Stimulated activated naive B cell treated with anti-CD40 and anti-IgM and Interleukin-4, amounts not matched to agents 10 μg/mL and 1 μg/mL and 100 μg/mL, for 72 hours (primary cell): ENCODE measurements at regions not wholly inside any gene's neighbourhood (a gene's known extent, or its start where the extent isn't known, plus 50 kb on each side); places are given as distances from the start of the nearest gene placed in this dataset.

Source experiments
- ATAC-seq, 2 donors: fragments of 150-1000 bp; cut with Tn5 transposase; replicated peaks; 2 replicates each; pipeline ENCODE4 v1.10.0; 2021; ENCODE audit warnings: moderate library complexity in 1 of 2
- DNase-seq: peaks from one replicate; pipeline ENCODE4 v3.0.0; 2021
- H3K27ac Mint-ChIP-seq: one replicate; pipeline ENCODE4 v1.8.0; 2022; ENCODE audit warnings: mild to moderate bottlenecking, mixed read lengths
- H3K27me3 Mint-ChIP-seq, 2 donors: one replicate each; pipeline ENCODE4 v1.8.0; 2022; ENCODE audit warnings: mixed read lengths in 2 of 2
- H3K36me3 Mint-ChIP-seq, 2 donors: one replicate each; pipeline ENCODE4 v1.8.0; 2022; ENCODE audit warnings: mixed read lengths in 2 of 2, mild to moderate bottlenecking in 1 of 2
- H3K4me1 Mint-ChIP-seq, 2 donors: one replicate each; pipeline ENCODE4 v1.8.0; 2022; ENCODE audit warnings: mixed read lengths in 2 of 2, mild to moderate bottlenecking in 1 of 2
- H3K4me3 Mint-ChIP-seq, 2 donors: one replicate each; pipeline ENCODE4 v1.8.0; 2022; ENCODE audit warnings: mild to moderate bottlenecking in 2 of 2, mixed read lengths in 2 of 2, moderate library complexity in 1 of 2
- H3K9me3 Mint-ChIP-seq, 2 donors: one replicate each; pipeline ENCODE4 v1.8.0; 2022; ENCODE audit warnings: mixed read lengths in 2 of 2, mild to moderate bottlenecking in 1 of 2

GRCh38 chr3:21876782-21877181 lies 125.8 kb upstream of the ZNF385D start:
- DNase-seq (no peak), ATAC-seq (no peak)
- Mint-ChIP-seq H3K27ac (no peak overlapping the region), H3K36me3 (no peaks in the 10 kb centered on the region), H3K27me3 (no peaks in the 10 kb centered on the region), H3K4me3 (no peak overlapping the region), H3K9me3 (peaks cover 3 to 9% of the 10 kb centered on the region in 2 donors), H3K4me1 (no peaks in the 10 kb centered on the region)

- Mint-ChIP-seq H3K4me1 (no peaks in the 10 kb centered on the region), H3K36me3 (no peaks in the 10 kb centered on the region), H3K27me3 (no peaks in the 10 kb centered on the region), H3K27ac (no peak overlapping the region), H3K4me3 (no peak overlapping the region), H3K9me3 (peaks cover 3 to 9% of the 10 kb centered on the region in 2 donors)
- no peak for ATAC-seq
- no peak for DNase-seq
Measured at GRCh38 chr3:21877214-21877754, 126.3 kb upstream of the ZNF385D start.

GRCh38 chr3:21879184-21879886 lies 128.3 kb upstream of the ZNF385D start:
- DNase-seq (no peak), ATAC-seq (no peak)
- H3K9me3 Mint-ChIP-seq = peaks cover 3 to 7% of the 10 kb centered on the region in 2 donors
- H3K27ac Mint-ChIP-seq = no peak overlapping the region
- no peaks in the 10 kb centered on the region for H3K27me3 Mint-ChIP-seq
- no peaks in the 10 kb centered on the region for H3K36me3 Mint-ChIP-seq
- no peaks in the 10 kb centered on the region for H3K4me1 Mint-ChIP-seq
- no peak overlapping the region for H3K4me3 Mint-ChIP-seq

- H3K27me3 Mint-ChIP-seq = no peaks in the 10 kb centered on the region
- ATAC-seq = no peak
Measured at GRCh38 chr3:21888656-21889055, 137.6 kb upstream of the ZNF385D start.

GRCh38 chr3:21889166-21889565 lies 138.2 kb upstream of the ZNF385D start:
- Mint-ChIP-seq H3K4me3 (no peak overlapping the region), H3K27ac (no peak overlapping the region), H3K9me3 (no peaks in the 10 kb centered on the region), H3K27me3 (no peaks in the 10 kb centered on the region), H3K36me3 (no peaks in the 10 kb centered on the region), H3K4me1 (no peaks in the 10 kb centered on the region)
- ATAC-seq = peak in 1 of 2 donors; percentile 10
- no peak for DNase-seq

More at GRCh38 chr3:21888656-21889055, 137.6 kb upstream of the ZNF385D start:
- Mint-ChIP-seq H3K9me3 (no peaks in the 10 kb centered on the region), H3K36me3 (no peaks in the 10 kb centered on the region), H3K4me3 (no peak overlapping the region), H3K27ac (no peak overlapping the region), H3K4me1 (no peaks in the 10 kb centered on the region)
- no peak for DNase-seq

- H3K27me3 Mint-ChIP-seq = no peaks in the 10 kb centered on the region
- H3K9me3 Mint-ChIP-seq = no peaks in the 10 kb centered on the region
- no peak overlapping the region for H3K27ac Mint-ChIP-seq
- H3K36me3 Mint-ChIP-seq = no peaks in the 10 kb centered on the region
- H3K4me3 Mint-ChIP-seq = no peak overlapping the region
- no peaks in the 10 kb centered on the region for H3K4me1 Mint-ChIP-seq
- DNase-seq (no peak), ATAC-seq (no peak)
Measured at GRCh38 chr3:21892104-21892503, 141.1 kb upstream of the ZNF385D start.

- Mint-ChIP-seq H3K27ac (no peak overlapping the region), H3K4me3 (no peak overlapping the region), H3K27me3 (no peaks in the 10 kb centered on the region), H3K36me3 (no peaks in the 10 kb centered on the region), H3K9me3 (no peaks in the 10 kb centered on the region), H3K4me1 (no peaks in the 10 kb centered on the region)
- no peak for ATAC-seq
- DNase-seq = no peak
Measured at GRCh38 chr3:21893242-21893641, 142.2 kb upstream of the ZNF385D start.

GRCh38 chr3:21894459-21895340 lies 143.7 kb upstream of the ZNF385D start:
- ATAC-seq (no peak), DNase-seq (no peak)
- no peak overlapping the region for H3K4me3 Mint-ChIP-seq
- H3K9me3 Mint-ChIP-seq = no peaks in the 10 kb centered on the region
- no peak overlapping the region for H3K27ac Mint-ChIP-seq
- H3K36me3 Mint-ChIP-seq = no peaks in the 10 kb centered on the region
- H3K4me1 Mint-ChIP-seq = no peaks in the 10 kb centered on the region
- no peaks in the 10 kb centered on the region for H3K27me3 Mint-ChIP-seq

GRCh38 chr3:21898316-21898715 lies 147.3 kb upstream of the ZNF385D start:
- DNase-seq = no peak

GRCh38 chr3:21901484-21901883 lies 150.5 kb upstream of the ZNF385D start:
- Mint-ChIP-seq H3K36me3 (no peaks in the 10 kb centered on the region), H3K27me3 (no peaks in the 10 kb centered on the region), H3K4me1 (no peaks in the 10 kb centered on the region), H3K4me3 (no peak overlapping the region), H3K27ac (no peak overlapping the region), H3K9me3 (no peaks in the 10 kb centered on the region)
- DNase-seq = no peak
- no peak for ATAC-seq

More at GRCh38 chr3:21898316-21898715, 147.3 kb upstream of the ZNF385D start:
- no peak for ATAC-seq
- Mint-ChIP-seq H3K27me3 (no peaks in the 10 kb centered on the region), H3K9me3 (no peaks in the 10 kb centered on the region), H3K27ac (no peak overlapping the region), H3K4me1 (no peaks in the 10 kb centered on the region), H3K4me3 (no peak overlapping the region), H3K36me3 (no peaks in the 10 kb centered on the region)

- no peaks in the 10 kb centered on the region for H3K9me3 Mint-ChIP-seq
- no peak overlapping the region for H3K27ac Mint-ChIP-seq
Measured at GRCh38 chr3:21902956-21903355, 151.9 kb upstream of the ZNF385D start.

GRCh38 chr3:21909096-21909495 lies 158.1 kb upstream of the ZNF385D start:
- no peaks in the 10 kb centered on the region for H3K4me1 Mint-ChIP-seq
- ATAC-seq = no peak
- H3K4me3 Mint-ChIP-seq = no peak overlapping the region
- no peak for DNase-seq
- no peaks in the 10 kb centered on the region for H3K9me3 Mint-ChIP-seq
- no peaks in the 10 kb centered on the region for H3K36me3 Mint-ChIP-seq
- H3K27me3 Mint-ChIP-seq = no peaks in the 10 kb centered on the region
- no peak overlapping the region for H3K27ac Mint-ChIP-seq

More at GRCh38 chr3:21902956-21903355, 151.9 kb upstream of the ZNF385D start:
- Mint-ChIP-seq H3K36me3 (no peaks in the 10 kb centered on the region), H3K4me1 (no peaks in the 10 kb centered on the region), H3K27me3 (no peaks in the 10 kb centered on the region), H3K4me3 (no peak overlapping the region)
- no peak for DNase-seq
- no peak for ATAC-seq

- ATAC-seq = no peak
- H3K4me1 Mint-ChIP-seq = no peaks in the 10 kb centered on the region
- no peaks in the 10 kb centered on the region for H3K9me3 Mint-ChIP-seq
- H3K27ac Mint-ChIP-seq = no peak overlapping the region
- H3K4me3 Mint-ChIP-seq = no peak overlapping the region
- no peaks in the 10 kb centered on the region for H3K36me3 Mint-ChIP-seq
- DNase-seq = no peak
- H3K27me3 Mint-ChIP-seq = no peaks in the 10 kb centered on the region
Measured at GRCh38 chr3:21912711-21913110, 161.7 kb upstream of the ZNF385D start.

- Mint-ChIP-seq H3K36me3 (no peaks in the 10 kb centered on the region), H3K27ac (no peak overlapping the region), H3K9me3 (no peaks in the 10 kb centered on the region), H3K4me3 (no peak overlapping the region), H3K27me3 (no peaks in the 10 kb centered on the region), H3K4me1 (no peaks in the 10 kb centered on the region)
- DNase-seq (no peak), ATAC-seq (no peak)
Measured at GRCh38 chr3:21913791-21914190, 162.8 kb upstream of the ZNF385D start.

GRCh38 chr3:21914451-21914850 lies 163.4 kb upstream of the ZNF385D start:
- no peaks in the 10 kb centered on the region for H3K27me3 Mint-ChIP-seq
- no peaks in the 10 kb centered on the region for H3K4me1 Mint-ChIP-seq
- DNase-seq (no peak), ATAC-seq (no peak)
- no peaks in the 10 kb centered on the region for H3K9me3 Mint-ChIP-seq
- no peaks in the 10 kb centered on the region for H3K36me3 Mint-ChIP-seq
- no peak overlapping the region for H3K4me3 Mint-ChIP-seq
- no peak overlapping the region for H3K27ac Mint-ChIP-seq
